ENCODE measurements at regions not wholly inside any gene's neighbourhood (a gene's known extent, or its start where the extent isn't known, plus 50 kb on each side); places are given as distances from the start of the nearest gene placed in this dataset.

DNA sequence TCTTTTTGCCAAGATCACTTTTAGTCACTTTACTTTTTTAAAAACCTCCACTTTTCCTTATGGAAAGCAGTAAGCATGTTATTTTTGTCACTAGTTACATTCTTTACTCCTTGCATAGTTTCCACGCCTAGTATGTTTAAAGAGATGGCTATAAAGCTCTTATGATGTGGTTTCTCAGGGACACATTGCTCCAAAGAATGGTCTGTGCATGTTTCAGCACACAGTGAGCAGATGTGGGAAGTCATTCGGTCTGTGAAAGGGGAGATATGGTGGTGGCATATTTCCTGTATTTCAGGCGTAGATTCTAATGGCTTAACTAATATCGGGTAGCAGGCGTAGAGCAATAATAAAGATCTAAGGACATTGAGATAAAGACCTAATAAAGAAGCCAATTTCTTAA, 180.7 kb downstream of the SLITRK6 start:
- no peak for DNase-seq
- TF ChIP-seq POLR2A (IDR thresholded peaks at IDR 0.05) (no peak), POLR2AphosphoS5 (IDR thresholded peaks at IDR 0.05) (no peak)
- TF ChIP-seq, protein P1, sequence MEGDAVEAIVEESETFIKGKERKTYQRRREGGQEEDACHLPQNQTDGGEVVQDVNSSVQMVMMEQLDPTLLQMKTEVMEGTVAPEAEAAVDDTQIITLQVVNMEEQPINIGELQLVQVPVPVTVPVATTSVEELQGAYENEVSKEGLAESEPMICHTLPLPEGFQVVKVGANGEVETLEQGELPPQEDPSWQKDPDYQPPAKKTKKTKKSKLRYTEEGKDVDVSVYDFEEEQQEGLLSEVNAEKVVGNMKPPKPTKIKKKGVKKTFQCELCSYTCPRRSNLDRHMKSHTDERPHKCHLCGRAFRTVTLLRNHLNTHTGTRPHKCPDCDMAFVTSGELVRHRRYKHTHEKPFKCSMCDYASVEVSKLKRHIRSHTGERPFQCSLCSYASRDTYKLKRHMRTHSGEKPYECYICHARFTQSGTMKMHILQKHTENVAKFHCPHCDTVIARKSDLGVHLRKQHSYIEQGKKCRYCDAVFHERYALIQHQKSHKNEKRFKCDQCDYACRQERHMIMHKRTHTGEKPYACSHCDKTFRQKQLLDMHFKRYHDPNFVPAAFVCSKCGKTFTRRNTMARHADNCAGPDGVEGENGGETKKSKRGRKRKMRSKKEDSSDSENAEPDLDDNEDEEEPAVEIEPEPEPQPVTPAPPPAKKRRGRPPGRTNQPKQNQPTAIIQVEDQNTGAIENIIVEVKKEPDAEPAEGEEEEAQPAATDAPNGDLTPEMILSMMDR (IDR thresholded peaks at IDR 0.05 in 8 of 11, conservative IDR thresholded peaks at IDR 0.05 in 3 of 11) = no peak
- Histone ChIP-seq H3K4me1 (no peaks in the 10 kb centered on the region), H3K9me3 (peaks cover 0 to 8% (median 0%) of the 10 kb centered on the region in 8 donors), H3K4me3 (no peak overlapping the region), H3K27ac (no peak overlapping the region), H3K27me3 (replicated peaks in 1 of 7) (no peaks in the 10 kb centered on the region), H3K36me3 (no peaks in the 10 kb centered on the region)
- intact Hi-C loops (cut with DNase I; ENCODE audit: low total_unique reads) = no loop called here
- 32 to 48% (median 41%) methylated on average over 5 of the region's 5 CpGs for WGBS, 5 donors

DNA sequence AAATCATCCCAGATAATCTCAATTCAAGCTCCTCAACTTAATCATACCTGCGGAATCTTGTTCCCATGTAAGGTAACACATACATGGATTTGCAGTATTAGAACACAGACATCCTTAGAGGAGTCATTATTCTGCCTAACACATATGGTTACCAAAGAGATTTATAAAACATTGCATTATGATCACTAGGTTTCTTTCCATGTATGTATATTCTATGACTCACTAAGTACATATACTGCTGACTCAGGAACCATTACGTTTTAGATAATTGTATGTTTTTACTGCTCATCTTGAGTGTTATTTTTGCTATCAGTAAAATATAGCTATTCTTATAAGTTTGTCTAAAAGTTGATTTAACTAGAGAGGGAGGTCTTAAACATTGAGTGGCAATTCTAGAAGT, 182.9 kb downstream of the SLITRK6 start:
- TF ChIP-seq POLR2AphosphoS5 (IDR thresholded peaks at IDR 0.05) = no peak
- TF ChIP-seq, protein P1 (IDR thresholded peaks at IDR 0.05 in 8 of 11, conservative IDR thresholded peaks at IDR 0.05 in 3 of 11) = no peak
- TF ChIP-seq POLR2A (IDR thresholded peaks at IDR 0.05) = no peak
- 83 to 96% (median 89%) methylated on average over 2 of the region's 2 CpGs for WGBS, 5 donors
- intact Hi-C loops (cut with DNase I; ENCODE audit: low total_unique reads) = no loop called here
- Histone ChIP-seq H3K27me3 (replicated peaks in 1 of 7) (no peaks in the 10 kb centered on the region), H3K4me1 (no peaks in the 10 kb centered on the region), H3K36me3 (no peaks in the 10 kb centered on the region), H3K27ac (no peak overlapping the region), H3K4me3 (no peak overlapping the region), H3K9me3 (peaks cover 0 to 8% (median 0%) of the 10 kb centered on the region in 8 donors)
- no peak for DNase-seq

DNA sequence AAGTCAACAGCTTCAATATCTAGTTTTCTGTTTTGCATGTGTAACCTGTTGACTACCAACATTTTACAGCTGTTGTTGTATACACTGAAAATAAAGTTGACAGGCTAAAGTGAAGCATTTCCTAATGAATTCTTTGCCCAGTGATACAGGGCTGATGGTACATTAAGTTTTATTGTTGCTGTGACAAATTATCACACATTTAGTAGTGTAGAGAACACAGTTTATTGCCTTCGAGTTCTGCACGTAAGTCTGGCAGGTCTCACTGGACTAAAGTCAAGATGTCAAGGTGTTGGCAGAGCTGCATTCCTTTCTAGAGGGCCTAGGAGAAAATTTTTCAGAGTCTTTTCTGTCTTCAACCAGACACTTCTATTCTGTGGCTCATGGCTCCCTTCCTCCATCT, 184.2 kb downstream of the SLITRK6 start:
- Histone ChIP-seq H3K4me1 (no peaks in the 10 kb centered on the region), H3K9me3 (peaks cover 0 to 8% (median 0%) of the 10 kb centered on the region in 8 donors), H3K27me3 (replicated peaks in 1 of 7) (no peaks in the 10 kb centered on the region), H3K36me3 (no peaks in the 10 kb centered on the region), H3K4me3 (no peak overlapping the region), H3K27ac (no peak overlapping the region)
- intact Hi-C loops (cut with DNase I; ENCODE audit: low total_unique reads) = no loop called here
- 77 to 86% (median 85%) methylated on average over 2 of the region's 2 CpGs for WGBS, 5 donors
- no peak for DNase-seq
- TF ChIP-seq, protein P1 (IDR thresholded peaks at IDR 0.05 in 8 of 11, conservative IDR thresholded peaks at IDR 0.05 in 3 of 11) = no peak
- TF ChIP-seq POLR2A (IDR thresholded peaks at IDR 0.05) (no peak), POLR2AphosphoS5 (IDR thresholded peaks at IDR 0.05) (no peak)

DNA sequence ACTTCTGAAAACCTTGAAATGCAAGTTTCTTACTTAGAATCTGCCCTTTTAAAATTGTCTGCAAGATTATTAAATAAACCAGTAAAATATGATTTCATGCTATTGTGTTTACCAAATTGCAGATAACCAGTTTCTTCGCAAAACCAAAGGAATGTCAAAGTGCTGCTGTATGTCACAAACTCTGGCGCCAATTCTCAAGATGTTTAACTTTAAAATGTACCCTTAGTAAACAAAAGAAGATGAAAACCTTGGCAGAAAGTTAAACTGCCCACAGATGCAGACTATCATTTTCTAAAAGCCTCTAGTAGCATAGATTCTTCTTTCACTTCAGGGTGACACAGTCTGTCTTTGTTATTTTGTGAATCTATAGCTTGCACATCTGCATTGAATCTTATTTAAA, 189.2 kb downstream of the SLITRK6 start:
- no peak for DNase-seq
- Histone ChIP-seq H3K36me3 (no peaks in the 10 kb centered on the region), H3K4me1 (no peaks in the 10 kb centered on the region), H3K4me3 (no peak overlapping the region), H3K9me3 (no peaks in the 10 kb centered on the region), H3K27ac (no peak overlapping the region), H3K27me3 (replicated peaks in 1 of 7) (no peaks in the 10 kb centered on the region)
- WGBS, 5 donors = 59 to 79% (median 75%) methylated on average over 2 of the region's 2 CpGs
- TF ChIP-seq POLR2AphosphoS5 (IDR thresholded peaks at IDR 0.05) (no peak), POLR2A (IDR thresholded peaks at IDR 0.05) (no peak)
- TF ChIP-seq, protein P1 (IDR thresholded peaks at IDR 0.05 in 8 of 11, conservative IDR thresholded peaks at IDR 0.05 in 3 of 11) = no peak
- intact Hi-C loops (cut with DNase I; ENCODE audit: low total_unique reads) = no loop called here
